ENCODE measurements at regions not wholly inside any gene's neighbourhood (a gene's known extent, or its start where the extent isn't known, plus 50 kb on each side); places are given as distances from the start of the nearest gene placed in this dataset.

DNA sequence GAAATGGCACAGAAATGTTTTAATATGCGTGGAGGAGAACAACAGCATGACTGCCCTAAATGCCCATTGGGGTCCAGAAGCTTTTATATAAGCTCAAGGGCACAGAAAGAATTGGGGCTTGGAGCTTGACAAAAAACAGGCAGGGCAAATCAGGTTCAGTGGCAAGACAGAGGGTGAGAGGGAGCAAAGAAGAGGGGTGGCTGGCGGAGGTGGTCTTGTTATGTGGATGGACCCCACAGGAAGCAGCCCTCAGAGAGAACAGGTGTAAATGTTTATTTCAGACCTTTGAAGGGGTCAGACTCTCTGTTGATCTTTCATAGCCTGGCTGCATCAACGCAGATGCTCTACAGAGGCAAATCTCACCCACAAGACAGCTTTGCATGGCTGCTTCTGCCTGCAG, 213.1 kb upstream of the B3GAT1 start:
- TF ChIP-seq, protein P1, sequence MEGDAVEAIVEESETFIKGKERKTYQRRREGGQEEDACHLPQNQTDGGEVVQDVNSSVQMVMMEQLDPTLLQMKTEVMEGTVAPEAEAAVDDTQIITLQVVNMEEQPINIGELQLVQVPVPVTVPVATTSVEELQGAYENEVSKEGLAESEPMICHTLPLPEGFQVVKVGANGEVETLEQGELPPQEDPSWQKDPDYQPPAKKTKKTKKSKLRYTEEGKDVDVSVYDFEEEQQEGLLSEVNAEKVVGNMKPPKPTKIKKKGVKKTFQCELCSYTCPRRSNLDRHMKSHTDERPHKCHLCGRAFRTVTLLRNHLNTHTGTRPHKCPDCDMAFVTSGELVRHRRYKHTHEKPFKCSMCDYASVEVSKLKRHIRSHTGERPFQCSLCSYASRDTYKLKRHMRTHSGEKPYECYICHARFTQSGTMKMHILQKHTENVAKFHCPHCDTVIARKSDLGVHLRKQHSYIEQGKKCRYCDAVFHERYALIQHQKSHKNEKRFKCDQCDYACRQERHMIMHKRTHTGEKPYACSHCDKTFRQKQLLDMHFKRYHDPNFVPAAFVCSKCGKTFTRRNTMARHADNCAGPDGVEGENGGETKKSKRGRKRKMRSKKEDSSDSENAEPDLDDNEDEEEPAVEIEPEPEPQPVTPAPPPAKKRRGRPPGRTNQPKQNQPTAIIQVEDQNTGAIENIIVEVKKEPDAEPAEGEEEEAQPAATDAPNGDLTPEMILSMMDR (IDR thresholded peaks at IDR 0.05; ENCODE audit: low read depth, low read length): no peak
- TF ChIP-seq POLR2A (IDR thresholded peaks at IDR 0.05; ENCODE audit: extremely low read depth, insufficient read length): no peak

All from NB4 (cell line).